ENCODE measurements at regions not wholly inside any gene's neighbourhood (a gene's known extent, or its start where the extent isn't known, plus 50 kb on each side); places are given as distances from the start of the nearest gene placed in this dataset.

GRCh38 chr3:103060242-103060641 is 625.4 kb downstream of the ZPLD1 start:
- H2BK120ac ChIP-seq (replicated peaks; ENCODE audit: low read depth, low read length), result no peak overlapping the region
- no peak overlapping the region for H3K18ac ChIP-seq (ENCODE audit: extremely low read depth, low read length)
- WGBS, 2 experiments (ENCODE audit: extremely low coverage in 1 of 2, insufficient coverage in 1 of 2, insufficient read length in 1 of 2, insufficient replicate concordance in 2 of 2, low coverage in 1 of 2, low lambda C conversion rate in 2 of 2, missing lambda C conversion rate in 1 of 2), result 92% methylated on average over 3 of the region's 3 CpGs; no CpG with 5 or more reads in 1 of the 2 experiments
- no peak overlapping the region for H3K4ac ChIP-seq (replicated peaks; ENCODE audit: insufficient read length, low read depth, low read length)
- no peak overlapping the region for H3K56ac ChIP-seq (replicated peaks; ENCODE audit: insufficient read length, low read depth, low read length)
- no peak overlapping the region for H2BK20ac ChIP-seq (ENCODE audit: low read length)
- no peak overlapping the region for H3K4me3 ChIP-seq (ENCODE audit: extremely low read depth in 1 of 4, insufficient read depth in 2 of 4, low read depth in 3 of 4, low read length in 4 of 4)
- no peak overlapping the region for H3K27ac ChIP-seq (ENCODE audit: low read depth, low read length)
- H2AFZ ChIP-seq (ENCODE audit: low read length), result no peak overlapping the region
- no peak overlapping the region for H2AK5ac ChIP-seq (ENCODE audit: low read depth, low read length)
- DNase-seq (ENCODE audit: low read depth in 1 of 2, low spot score in 2 of 2), result no peak
- H4K91ac ChIP-seq (replicated peaks; ENCODE audit: insufficient read length, low read length), result no peak overlapping the region
- FAIRE-seq, result no peak
- H2BK15ac ChIP-seq (ENCODE audit: low read length), result no peak overlapping the region
- no peak overlapping the region for H3K4me2 ChIP-seq (ENCODE audit: insufficient read depth in 1 of 2, low read depth in 2 of 2, low read length in 2 of 2)
- no peaks in the 10 kb centered on the region for H3K79me1 ChIP-seq (ENCODE audit: low read depth, low read length)
- ChIA-PET CTCF (ENCODE audit: partially characterized antibody) (interaction anchor here (1.6 kb wide), 1 partner anchor 10 kb away, joined by 4 read pairs; no protein-coding TSS in a partner anchor), POLR2A (ENCODE audit: partially characterized antibody) (no interaction called here)
- no peak for TF ChIP-seq RBBP5 (IDR thresholded peaks at IDR 0.05; ENCODE audit: borderline replicate concordance, low read depth, low read length)
- TF ChIP-seq SIRT6 (IDR thresholded peaks at IDR 0.05; ENCODE audit: low read length), result no peak
- TF ChIP-seq BACH1 (IDR thresholded peaks at IDR 0.05; ENCODE audit: low read length), result no peak
- TF ChIP-seq SUZ12 (IDR thresholded peaks at IDR 0.05; ENCODE audit: low read length), result no peak
- TF ChIP-seq SP4 (IDR thresholded peaks at IDR 0.05; ENCODE audit: low read length), result no peak
- TF ChIP-seq TCF12 (IDR thresholded peaks at IDR 0.05; ENCODE audit: low read depth, low read length), result no peak
- TF ChIP-seq, protein P1, sequence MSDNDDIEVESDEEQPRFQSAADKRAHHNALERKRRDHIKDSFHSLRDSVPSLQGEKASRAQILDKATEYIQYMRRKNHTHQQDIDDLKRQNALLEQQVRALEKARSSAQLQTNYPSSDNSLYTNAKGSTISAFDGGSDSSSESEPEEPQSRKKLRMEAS (IDR thresholded peaks at IDR 0.05), result no peak
- no peak for TF ChIP-seq GTF2F1 (IDR thresholded peaks at IDR 0.05; ENCODE audit: borderline replicate concordance, low read depth, low read length)
- no peak overlapping the region for H3K23ac ChIP-seq (ENCODE audit: insufficient read length)
- H4K5ac ChIP-seq (ENCODE audit: insufficient read length, low read depth, low read length), result no peak overlapping the region
- H4K20me1 ChIP-seq (replicated peaks in 1 of 2; ENCODE audit: control insufficient read depth in 1 of 2, insufficient read depth in 2 of 2, low read length in 2 of 2), result no peaks in the 10 kb centered on the region
- H3K9me3 ChIP-seq (ENCODE audit: insufficient read depth in 2 of 2, low read depth in 1 of 2, low read length in 1 of 2), result no peaks in the 10 kb centered on the region
- H3K79me2 ChIP-seq (ENCODE audit: control insufficient read depth in 1 of 2, insufficient read depth in 2 of 2, low read length in 2 of 2), result no peaks in the 10 kb centered on the region
- no peak overlapping the region for H2BK5ac ChIP-seq (ENCODE audit: low read depth, low read length)
- no peak overlapping the region for H2BK12ac ChIP-seq (ENCODE audit: low read depth, low read length)
- no peaks in the 10 kb centered on the region for H3K36me3 ChIP-seq (ENCODE audit: control insufficient read depth in 2 of 4, insufficient read depth in 4 of 4, low read length in 3 of 4)
- H3K14ac ChIP-seq (ENCODE audit: insufficient read length), result no peak overlapping the region
- no peak overlapping the region for H4K8ac ChIP-seq (ENCODE audit: extremely low read depth, insufficient read depth, low read length)
- no peaks in the 10 kb centered on the region for H3K23me2 ChIP-seq (ENCODE audit: low read depth, low read length)
- H3K4me1 ChIP-seq (replicated peaks in 1 of 4; ENCODE audit: control insufficient read depth in 3 of 4, insufficient read depth in 4 of 4, low read length in 3 of 4), result no peaks in the 10 kb centered on the region; a peak in 1 of 7 replicates
- H3K27me3 ChIP-seq (replicated peaks in 1 of 4; ENCODE audit: control insufficient read depth in 3 of 4, extremely low read depth in 1 of 4, insufficient read depth in 3 of 4, low read length in 3 of 4), result no peaks in the 10 kb centered on the region
- H3K9ac ChIP-seq (replicated peaks in 1 of 4; ENCODE audit: extremely low read depth in 1 of 4, low read depth in 3 of 4, low read length in 3 of 4), result no peak overlapping the region
